HL-60 (cell line): ENCODE measurements at regions not wholly inside any gene's neighbourhood (a gene's known extent, or its start where the extent isn't known, plus 50 kb on each side); places are given as distances from the start of the nearest gene placed in this dataset.

ENCODE experiments used
- CTCF ChIP-seq: IDR thresholded peaks from one replicate; pipeline ENCODE4 v1.5.1; 2011; ENCODE audit warnings: low read length, control low read depth, inconsistent platforms; ENCODE audit not compliant: insufficient read depth
- GABPA ChIP-seq: IDR thresholded peaks from 2 replicates; pipeline ENCODE4 v1.6.1; 2012; ENCODE audit warnings: low read depth
- POLR2AphosphoS5 ChIP-seq: IDR thresholded peaks from 2 replicates; pipeline ENCODE4 v1.6.1; 2012; ENCODE audit warnings: low read depth
- REST ChIP-seq: IDR thresholded peaks from 2 replicates; pipeline ENCODE4 v1.6.1; 2012; ENCODE audit warnings: low read depth; ENCODE audit not compliant: insufficient replicate concordance
- SPI1 ChIP-seq: IDR thresholded peaks from 2 replicates; pipeline ENCODE4 v1.6.1; 2012; ENCODE audit warnings: low read depth, mild to moderate bottlenecking, borderline replicate concordance

DNA sequence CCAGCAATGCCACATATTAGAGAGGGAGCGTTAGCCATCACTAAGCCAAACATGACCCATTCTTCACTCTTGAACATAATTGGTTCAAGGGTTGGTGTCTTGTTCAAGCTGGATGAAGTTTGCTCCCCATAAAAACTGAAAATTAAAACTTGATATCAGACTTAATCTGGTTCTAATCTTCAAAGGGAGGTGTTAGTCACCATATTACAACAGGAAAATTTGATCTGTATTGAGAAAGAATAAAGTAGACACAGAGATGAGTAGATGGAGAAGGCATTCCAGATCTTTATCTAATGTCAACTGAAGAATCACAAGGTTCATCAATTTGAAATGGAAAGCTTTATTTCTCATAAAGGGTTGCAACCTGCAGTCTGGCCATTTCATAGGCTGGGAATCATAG lies 972.8 kb downstream of the HACE1 start:
- no peak for TF ChIP-seq CTCF
- no peak for TF ChIP-seq SPI1
- no peak for TF ChIP-seq POLR2AphosphoS5
- TF ChIP-seq REST: no peak
- no peak for TF ChIP-seq GABPA
